GM12891 (cell line): ENCODE measurements at regions not wholly inside any gene's neighbourhood (a gene's known extent, or its start where the extent isn't known, plus 50 kb on each side); places are given as distances from the start of the nearest gene placed in this dataset.

ENCODE experiments used
- POLR2A ChIP-seq: IDR thresholded peaks from 2 replicates; pipeline ENCODE4 v1.6.1; 2011; ENCODE audit warnings: low read depth, low read length, control low read depth
- POLR2AphosphoS5 ChIP-seq: IDR thresholded peaks from 2 replicates; pipeline ENCODE4 v1.6.1; 2011; ENCODE audit warnings: low read depth, low read length, control low read depth
- TAF1 ChIP-seq: IDR thresholded peaks from 2 replicates; pipeline ENCODE4 v1.6.1; 2011; ENCODE audit warnings: low read depth, low read length, control low read depth

DNA sequence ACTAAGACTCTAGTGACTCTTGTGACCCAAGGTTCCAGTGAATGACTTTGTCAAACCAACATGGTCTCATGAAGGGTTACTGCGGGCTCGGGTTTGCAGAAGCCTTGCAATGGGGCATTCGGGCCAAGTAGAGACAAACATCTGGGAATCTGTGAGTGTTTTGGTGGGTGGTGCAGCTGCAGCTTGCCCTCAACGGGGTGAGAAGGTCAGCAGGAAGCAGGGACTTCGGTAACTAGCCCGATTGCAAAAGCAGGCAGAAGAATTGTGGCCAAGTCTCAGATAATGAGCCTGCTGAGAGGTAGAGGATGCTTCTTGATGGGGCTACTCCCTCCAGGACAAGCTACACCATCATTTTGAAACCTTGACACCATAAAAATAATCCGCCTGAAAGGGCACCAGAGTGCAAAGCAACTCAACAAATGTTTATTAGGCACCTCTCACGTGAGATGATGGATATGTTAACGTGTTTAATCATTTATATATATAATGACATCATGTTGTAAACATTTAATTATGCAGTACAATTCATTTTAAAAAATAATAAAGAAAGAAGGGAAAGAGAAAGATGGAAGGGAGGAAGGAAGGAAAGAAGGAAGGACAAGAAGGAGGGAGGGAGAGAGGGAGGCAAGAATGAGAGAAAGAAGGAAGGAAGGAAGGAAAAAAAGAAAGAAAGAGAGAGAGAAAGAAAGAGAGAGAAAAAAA lies 263.9 kb upstream of the IGF1R start:
- TF ChIP-seq POLR2A: no peak
- TF ChIP-seq TAF1: no peak
- TF ChIP-seq POLR2AphosphoS5: no peak
